ENCODE measurements at regions not wholly inside any gene's neighbourhood (a gene's known extent, or its start where the extent isn't known, plus 50 kb on each side); places are given as distances from the start of the nearest gene placed in this dataset.

DNA sequence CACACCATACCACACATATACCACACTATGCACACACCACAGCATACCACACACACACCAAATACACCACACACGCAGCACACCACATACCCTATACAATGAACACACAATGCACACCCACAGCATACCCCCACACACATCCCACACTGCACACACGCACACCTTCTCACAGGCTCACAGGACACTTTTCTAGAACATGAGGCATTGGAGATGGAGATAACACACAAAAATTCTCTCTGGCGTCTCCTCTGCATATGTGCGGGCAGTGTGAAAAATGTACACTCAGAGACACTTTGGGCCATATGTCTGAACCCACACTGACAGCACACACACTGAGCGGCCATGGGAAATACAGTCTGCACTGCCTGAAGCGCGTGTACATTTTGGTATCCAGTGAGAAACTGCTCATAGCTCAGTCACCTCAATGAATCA, 278.1 kb downstream of the GADD45G start:
- H4K20me1 ChIP-seq (ENCODE audit: insufficient read depth), result no peaks in the 10 kb centered on the region
- TF ChIP-seq MXI1 (conservative IDR thresholded peaks at IDR 0.05; ENCODE audit: poor library complexity, severe bottlenecking), result no peak
- TF ChIP-seq, protein P1, sequence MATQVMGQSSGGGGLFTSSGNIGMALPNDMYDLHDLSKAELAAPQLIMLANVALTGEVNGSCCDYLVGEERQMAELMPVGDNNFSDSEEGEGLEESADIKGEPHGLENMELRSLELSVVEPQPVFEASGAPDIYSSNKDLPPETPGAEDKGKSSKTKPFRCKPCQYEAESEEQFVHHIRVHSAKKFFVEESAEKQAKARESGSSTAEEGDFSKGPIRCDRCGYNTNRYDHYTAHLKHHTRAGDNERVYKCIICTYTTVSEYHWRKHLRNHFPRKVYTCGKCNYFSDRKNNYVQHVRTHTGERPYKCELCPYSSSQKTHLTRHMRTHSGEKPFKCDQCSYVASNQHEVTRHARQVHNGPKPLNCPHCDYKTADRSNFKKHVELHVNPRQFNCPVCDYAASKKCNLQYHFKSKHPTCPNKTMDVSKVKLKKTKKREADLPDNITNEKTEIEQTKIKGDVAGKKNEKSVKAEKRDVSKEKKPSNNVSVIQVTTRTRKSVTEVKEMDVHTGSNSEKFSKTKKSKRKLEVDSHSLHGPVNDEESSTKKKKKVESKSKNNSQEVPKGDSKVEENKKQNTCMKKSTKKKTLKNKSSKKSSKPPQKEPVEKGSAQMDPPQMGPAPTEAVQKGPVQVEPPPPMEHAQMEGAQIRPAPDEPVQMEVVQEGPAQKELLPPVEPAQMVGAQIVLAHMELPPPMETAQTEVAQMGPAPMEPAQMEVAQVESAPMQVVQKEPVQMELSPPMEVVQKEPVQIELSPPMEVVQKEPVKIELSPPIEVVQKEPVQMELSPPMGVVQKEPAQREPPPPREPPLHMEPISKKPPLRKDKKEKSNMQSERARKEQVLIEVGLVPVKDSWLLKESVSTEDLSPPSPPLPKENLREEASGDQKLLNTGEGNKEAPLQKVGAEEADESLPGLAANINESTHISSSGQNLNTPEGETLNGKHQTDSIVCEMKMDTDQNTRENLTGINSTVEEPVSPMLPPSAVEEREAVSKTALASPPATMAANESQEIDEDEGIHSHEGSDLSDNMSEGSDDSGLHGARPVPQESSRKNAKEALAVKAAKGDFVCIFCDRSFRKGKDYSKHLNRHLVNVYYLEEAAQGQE (IDR thresholded peaks at IDR 0.05; ENCODE audit: borderline replicate concordance), result no peak
- no peak for TF ChIP-seq POLR2AphosphoS5 (IDR thresholded peaks at IDR 0.05)
- no peak for TF ChIP-seq RAD21 (conservative IDR thresholded peaks at IDR 0.05)
- no peak for TF ChIP-seq EP300 (conservative IDR thresholded peaks at IDR 0.05; ENCODE audit: poor library complexity, severe bottlenecking)
- TF ChIP-seq, protein P2, sequence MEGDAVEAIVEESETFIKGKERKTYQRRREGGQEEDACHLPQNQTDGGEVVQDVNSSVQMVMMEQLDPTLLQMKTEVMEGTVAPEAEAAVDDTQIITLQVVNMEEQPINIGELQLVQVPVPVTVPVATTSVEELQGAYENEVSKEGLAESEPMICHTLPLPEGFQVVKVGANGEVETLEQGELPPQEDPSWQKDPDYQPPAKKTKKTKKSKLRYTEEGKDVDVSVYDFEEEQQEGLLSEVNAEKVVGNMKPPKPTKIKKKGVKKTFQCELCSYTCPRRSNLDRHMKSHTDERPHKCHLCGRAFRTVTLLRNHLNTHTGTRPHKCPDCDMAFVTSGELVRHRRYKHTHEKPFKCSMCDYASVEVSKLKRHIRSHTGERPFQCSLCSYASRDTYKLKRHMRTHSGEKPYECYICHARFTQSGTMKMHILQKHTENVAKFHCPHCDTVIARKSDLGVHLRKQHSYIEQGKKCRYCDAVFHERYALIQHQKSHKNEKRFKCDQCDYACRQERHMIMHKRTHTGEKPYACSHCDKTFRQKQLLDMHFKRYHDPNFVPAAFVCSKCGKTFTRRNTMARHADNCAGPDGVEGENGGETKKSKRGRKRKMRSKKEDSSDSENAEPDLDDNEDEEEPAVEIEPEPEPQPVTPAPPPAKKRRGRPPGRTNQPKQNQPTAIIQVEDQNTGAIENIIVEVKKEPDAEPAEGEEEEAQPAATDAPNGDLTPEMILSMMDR (IDR thresholded peaks at IDR 0.05; ENCODE audit: poor library complexity, severe bottlenecking), result no peak
- no peak for TF ChIP-seq EZH2 (IDR thresholded peaks at IDR 0.05; ENCODE audit: borderline replicate concordance, insufficient read depth, low read length, poor library complexity, severe bottlenecking)
- no peak for TF ChIP-seq TAF1 (IDR thresholded peaks at IDR 0.05; ENCODE audit: low read depth)
- no peak for TF ChIP-seq SMC3 (conservative IDR thresholded peaks at IDR 0.05; ENCODE audit: poor library complexity)
- no peaks in the 10 kb centered on the region for H3K9me3 ChIP-seq (ENCODE audit: low read length)
- no peak overlapping the region for H3K4me3 ChIP-seq (ENCODE audit: low read length)
- no peaks in the 10 kb centered on the region for H3K27me3 ChIP-seq (ENCODE audit: insufficient read depth, low read depth, low read length)
- no peaks in the 10 kb centered on the region for H3F3A ChIP-seq (ENCODE audit: insufficient read depth, low read length, poor library complexity, severe bottlenecking)
- H3K9me2 ChIP-seq (ENCODE audit: insufficient read depth, low read length), result no peaks in the 10 kb centered on the region
- H3K4me2 ChIP-seq (ENCODE audit: low read length), result no peak overlapping the region
- H2AFZ ChIP-seq (ENCODE audit: low read depth, low read length), result no peak overlapping the region
- H3K36me3 ChIP-seq (ENCODE audit: insufficient read depth, low read length), result no peaks in the 10 kb centered on the region
- H3K79me2 ChIP-seq (replicated peaks; ENCODE audit: insufficient read depth, low read length), result no peaks in the 10 kb centered on the region
- H3K9ac ChIP-seq (ENCODE audit: low read length), result no peak overlapping the region
- no peak overlapping the region for H3K27ac ChIP-seq (ENCODE audit: low read length)

DNA sequence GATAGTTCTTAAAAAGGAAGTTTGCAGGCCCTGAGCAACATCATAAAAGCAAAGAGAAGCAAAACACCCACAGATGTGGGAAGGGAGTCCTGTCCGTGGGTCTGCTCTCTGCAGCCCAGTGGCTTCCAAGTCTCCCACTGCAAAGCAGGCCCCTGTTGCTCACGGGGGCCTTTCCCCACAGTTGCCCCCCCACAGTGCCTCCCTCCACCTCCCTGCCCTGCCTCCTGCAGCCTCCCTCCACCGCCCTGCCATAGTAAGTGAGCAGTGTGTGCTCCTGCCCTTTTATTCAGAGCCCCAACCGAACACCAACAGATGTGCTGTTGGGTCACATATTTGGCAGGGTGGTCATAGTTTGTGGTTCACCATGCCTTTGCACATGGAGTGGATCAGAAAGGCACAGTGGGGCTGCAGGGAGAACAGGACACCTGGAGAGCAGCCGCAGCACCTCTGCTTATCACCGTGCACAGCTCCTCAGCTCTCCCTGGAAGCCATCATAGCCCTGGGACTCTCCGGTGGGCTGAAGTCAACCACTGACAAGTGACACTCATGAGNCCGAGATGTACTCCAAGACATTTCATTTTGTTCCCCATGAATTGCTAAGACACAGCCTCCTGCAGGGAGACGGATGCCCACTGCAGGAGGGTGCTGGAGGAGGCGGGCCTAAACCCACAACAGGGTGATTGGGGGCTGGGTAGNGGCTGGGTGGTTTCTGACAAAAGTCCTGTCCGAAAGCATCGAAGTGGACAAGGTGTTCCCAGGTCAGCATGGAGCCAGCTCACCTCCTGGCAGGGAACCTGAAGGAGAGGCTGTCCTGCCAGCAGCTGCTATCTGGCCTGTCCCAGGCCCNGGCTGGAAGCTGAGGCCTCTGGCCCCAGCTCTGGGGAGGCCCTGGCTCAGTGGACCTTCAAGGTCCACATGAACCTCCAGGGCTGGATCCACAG, 278.9 kb downstream of the GADD45G start:
- no peak overlapping the region for H2AFZ ChIP-seq (ENCODE audit: low read depth, low read length)
- no peak overlapping the region for H3K4me3 ChIP-seq (ENCODE audit: low read length)
- no peak overlapping the region for H3K9ac ChIP-seq (ENCODE audit: low read length)
- H3F3A ChIP-seq (ENCODE audit: insufficient read depth, low read length, poor library complexity, severe bottlenecking), result no peaks in the 10 kb centered on the region
- no peak overlapping the region for H3K27ac ChIP-seq (ENCODE audit: low read length)
- H4K20me1 ChIP-seq (ENCODE audit: insufficient read depth), result no peaks in the 10 kb centered on the region
- TF ChIP-seq, protein P2 (IDR thresholded peaks at IDR 0.05; ENCODE audit: poor library complexity, severe bottlenecking), result no peak
- TF ChIP-seq SMC3 (conservative IDR thresholded peaks at IDR 0.05; ENCODE audit: poor library complexity) (no peak), RAD21 (conservative IDR thresholded peaks at IDR 0.05) (no peak), MXI1 (conservative IDR thresholded peaks at IDR 0.05; ENCODE audit: poor library complexity, severe bottlenecking) (no peak), POLR2AphosphoS5 (IDR thresholded peaks at IDR 0.05) (no peak)
- H3K79me2 ChIP-seq (replicated peaks; ENCODE audit: insufficient read depth, low read length), result no peaks in the 10 kb centered on the region
- no peak overlapping the region for H3K4me2 ChIP-seq (ENCODE audit: low read length)
- H3K9me3 ChIP-seq (ENCODE audit: low read length), result no peaks in the 10 kb centered on the region
- H3K9me2 ChIP-seq (ENCODE audit: insufficient read depth, low read length), result no peaks in the 10 kb centered on the region
- H3K36me3 ChIP-seq (ENCODE audit: insufficient read depth, low read length), result no peaks in the 10 kb centered on the region
- H3K27me3 ChIP-seq (ENCODE audit: insufficient read depth, low read depth, low read length), result no peaks in the 10 kb centered on the region
